Central memory CD4-positive, alpha-beta T cell (primary cell): ENCODE measurements at regions not wholly inside any gene's neighbourhood (a gene's known extent, or its start where the extent isn't known, plus 50 kb on each side); places are given as distances from the start of the nearest gene placed in this dataset.

Experiments
- DNase-seq: peaks from one replicate; pipeline ENCODE4 v3.0.0; 2022

DNA sequence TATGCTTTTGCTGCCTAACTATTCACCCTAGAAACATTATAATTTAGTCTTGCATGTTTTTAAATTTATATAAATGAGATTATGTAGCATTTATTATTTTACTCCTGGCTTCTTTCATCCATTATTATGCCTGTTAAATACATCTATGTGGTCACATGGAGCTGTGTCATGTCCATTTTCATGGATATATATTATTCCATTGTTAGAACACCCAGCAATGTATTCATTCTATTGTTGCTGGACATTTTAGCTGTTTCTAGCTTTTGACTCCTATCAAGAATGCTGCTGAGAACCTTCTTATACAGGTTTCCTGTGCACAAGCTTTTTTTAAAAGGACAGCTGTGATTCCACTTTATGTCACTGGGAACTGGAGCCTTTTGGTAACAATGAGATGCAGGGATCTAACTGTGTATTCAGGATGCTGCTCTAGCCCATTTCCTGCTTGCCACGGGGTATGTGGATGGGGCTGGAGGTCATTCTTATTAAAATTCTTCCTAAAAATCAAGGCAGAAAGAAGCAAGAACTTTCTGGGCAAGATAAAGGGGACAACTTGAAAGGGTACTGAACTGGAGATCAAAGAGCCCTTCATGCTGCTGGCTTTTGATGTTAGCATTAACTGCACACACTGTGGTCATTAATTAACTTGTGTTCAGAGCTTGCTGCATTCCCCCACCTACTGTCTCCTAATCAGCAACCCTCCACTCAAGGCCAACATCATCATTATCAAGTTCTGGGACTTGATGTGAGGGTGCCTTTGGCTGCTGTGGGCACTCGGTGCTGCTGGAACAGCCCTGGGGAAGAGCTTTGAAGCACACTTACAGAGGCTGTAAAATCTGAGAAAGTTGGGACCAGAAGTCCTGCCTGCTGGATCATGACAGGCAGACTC, 96.6 kb upstream of the AKIRIN2 start:
- no peak for DNase-seq

DNA sequence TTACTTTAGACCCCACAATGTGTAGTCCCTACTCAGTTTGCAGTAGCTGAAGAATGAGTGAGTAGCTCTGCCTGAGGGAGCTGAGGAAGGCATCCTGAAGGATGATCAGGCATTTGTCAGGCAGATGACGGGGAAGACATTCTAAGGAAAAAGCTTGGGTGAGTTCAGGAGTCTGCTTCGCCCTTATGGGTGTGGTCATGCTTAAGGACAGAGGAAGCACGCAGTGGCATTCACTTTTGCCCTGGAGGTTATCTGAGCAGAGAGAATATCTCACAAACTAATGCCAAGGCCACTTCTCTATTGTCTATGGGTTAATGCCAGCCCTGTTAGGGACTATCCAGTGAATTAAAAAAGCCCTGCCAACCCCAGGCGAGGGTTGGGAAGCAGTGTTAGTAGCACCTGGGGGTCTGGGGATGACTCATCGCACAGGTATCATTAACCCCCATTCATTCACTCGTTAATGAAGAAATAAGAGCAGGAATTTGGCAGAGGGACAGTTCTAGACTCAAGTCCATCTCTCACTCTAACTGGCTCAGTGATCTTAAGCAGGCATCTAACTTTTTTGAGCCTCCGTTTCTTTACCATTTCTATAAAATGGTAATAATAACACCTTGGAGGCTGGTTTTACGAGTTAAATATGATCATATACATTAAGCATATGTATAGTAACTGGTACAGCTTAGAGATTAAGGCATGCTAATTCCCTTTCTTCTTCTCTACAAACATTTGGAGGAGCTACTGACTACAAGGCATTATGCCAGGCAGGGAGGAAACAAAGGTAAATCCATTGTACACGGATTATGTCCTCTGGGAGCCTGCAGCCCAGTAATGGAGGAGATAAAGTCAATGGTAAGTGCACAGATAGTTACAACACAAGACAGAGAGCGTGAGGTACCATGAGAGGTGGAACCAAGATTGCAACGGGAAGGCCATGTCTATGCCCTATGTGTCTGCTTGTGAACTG, 93.2 kb upstream of the AKIRIN2 start:
- no peak for DNase-seq

DNA sequence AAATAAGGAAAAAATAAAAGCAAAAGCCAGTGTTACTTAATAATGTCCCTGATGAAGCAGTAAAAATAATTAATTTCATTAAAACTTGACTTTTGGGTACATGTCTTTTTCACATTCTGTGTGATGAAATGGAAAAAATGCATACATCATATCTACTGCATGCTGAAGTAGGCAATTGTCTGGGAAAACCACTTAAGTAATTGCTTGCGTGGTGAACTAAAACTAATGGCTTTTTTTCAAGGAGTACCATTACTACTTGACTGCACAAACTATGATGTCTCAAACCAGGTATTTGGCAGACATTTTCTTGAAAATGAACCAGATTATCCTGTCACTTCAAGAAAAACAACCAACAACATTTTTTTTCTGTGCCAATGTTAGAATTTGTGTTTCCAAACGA, 91.3 kb upstream of the AKIRIN2 start:
- DNase-seq: no peak

DNA sequence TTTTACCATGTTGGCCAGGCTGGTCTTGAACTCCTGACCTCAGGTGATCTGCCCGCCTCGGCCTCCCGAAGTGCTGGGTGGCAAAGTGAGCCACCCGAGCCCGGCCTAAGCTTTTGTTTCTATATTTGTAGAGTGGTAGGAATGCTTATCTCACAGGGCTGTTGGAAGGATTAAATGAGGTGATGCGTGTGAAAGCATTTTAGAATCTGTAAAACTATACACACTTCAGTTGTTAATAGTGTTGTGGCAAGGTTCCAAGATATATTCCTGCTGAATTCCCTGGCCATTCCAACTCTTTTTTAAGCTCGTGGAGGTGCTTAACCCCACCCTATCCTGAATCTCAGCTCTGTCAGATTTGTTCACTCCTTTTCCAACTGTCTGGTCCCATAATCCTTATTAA, 89.9 kb upstream of the AKIRIN2 start:
- DNase-seq: no peak

DNA sequence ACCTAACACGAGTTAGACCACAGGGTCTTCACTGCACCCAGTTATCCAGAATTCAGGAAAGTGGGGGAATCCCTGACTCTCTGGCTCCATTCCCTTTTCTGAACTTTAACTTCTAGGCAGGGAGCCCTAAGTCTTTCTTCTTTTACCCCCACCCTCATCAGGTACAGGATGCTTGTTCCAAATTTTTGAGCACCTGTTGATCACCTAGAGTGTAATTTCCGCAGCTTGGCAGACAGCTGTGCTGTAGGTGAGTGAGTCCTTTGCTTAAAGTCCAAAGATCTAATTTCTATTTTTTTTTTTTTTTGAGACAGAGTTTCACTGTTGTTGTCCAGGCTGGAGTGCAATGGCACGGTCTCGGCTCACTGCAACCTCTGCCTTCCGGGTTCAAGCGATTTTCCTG, 89.5 kb upstream of the AKIRIN2 start:
- no peak for DNase-seq

DNA sequence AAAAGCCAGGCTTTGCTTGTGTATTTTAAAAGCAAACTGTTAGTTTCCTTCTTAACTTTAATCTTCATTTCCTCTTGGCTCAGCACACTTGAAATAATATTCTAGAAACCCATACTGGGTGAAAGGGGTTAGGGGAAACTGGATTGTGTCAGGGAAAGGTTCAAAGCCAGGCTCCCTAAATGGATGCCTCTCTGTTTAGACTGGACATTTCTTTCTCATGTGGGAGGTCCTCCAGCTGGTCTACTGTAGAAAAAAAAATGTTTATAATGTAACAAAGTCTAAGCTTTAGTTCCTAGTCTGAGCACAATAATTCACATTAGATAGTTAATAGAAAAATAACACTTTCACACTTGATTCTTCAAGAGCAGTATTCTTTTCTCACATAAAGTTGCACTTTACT, 89.0 kb upstream of the AKIRIN2 start:
- no peak for DNase-seq

DNA sequence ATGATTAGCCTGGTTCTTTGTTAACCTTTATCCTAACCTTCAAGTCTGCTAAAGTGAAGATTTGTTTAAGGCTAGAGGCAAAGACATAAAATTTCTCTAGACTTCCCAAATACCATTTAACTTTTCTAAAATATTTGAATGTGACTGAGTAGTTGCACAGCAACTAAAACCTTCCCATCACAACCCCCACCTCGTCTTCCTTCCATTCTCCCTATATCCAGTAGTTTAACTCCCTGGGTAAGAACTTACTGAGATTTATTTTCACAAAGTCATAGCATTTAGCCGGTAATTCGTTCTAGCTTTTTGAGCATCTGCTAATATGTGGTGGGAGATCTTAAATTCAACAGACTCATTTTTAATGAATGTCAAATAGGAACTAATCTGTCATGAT, 87.9 kb upstream of the AKIRIN2 start:
- no peak for DNase-seq

DNA sequence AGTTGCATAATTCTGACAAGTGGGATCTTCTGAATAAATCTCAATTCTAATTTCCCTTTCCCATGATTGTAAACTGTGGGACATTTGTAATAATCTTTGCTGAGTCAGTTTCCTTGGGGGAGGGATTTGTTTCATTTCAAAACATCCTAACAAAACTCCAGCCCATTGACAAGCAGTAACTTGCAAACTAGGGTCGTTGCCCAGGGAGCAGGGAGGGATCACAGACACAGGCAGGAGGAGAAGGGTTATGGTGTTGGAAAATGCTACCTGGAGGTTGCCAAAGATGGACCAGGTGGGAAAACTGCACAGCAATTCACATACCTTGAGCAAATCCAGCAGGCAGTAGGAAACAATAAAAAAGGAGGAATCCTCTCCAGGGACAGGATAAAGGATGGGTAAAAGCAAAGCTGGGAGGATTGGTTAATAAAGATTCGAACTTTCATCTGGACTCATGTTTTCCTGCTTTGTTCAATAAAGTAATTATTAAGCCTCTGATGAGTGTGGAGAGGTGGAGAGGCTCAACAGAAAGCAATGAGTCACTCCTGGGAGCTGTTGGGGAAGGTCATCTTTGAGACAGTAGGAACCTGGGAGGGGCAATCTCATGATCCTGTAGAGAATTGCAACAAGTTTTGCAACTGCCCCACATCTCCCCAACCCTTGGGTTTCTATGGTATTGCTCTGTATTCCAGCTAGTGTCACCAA, 87.3 kb upstream of the AKIRIN2 start:
- DNase-seq: no peak

DNA sequence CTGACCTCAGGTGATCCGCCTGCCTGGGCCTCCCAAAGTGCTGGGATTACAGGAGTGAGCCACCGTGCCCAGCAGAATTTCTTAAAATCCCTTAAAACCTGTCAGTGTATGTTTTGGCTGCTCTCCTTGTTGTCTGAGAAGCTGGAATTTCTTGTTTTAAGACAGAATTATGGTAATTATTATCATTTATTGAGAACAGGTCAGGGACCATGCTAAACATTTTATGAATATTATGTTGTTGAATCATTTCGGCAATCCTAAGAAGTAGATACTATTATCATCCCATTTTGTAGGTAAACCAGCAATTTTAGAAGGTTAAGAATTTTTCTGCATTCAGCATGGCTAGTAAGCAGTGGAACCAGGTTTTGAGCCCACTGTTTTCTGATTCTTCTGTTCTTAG, 86.1 kb upstream of the AKIRIN2 start:
- no peak for DNase-seq

DNA sequence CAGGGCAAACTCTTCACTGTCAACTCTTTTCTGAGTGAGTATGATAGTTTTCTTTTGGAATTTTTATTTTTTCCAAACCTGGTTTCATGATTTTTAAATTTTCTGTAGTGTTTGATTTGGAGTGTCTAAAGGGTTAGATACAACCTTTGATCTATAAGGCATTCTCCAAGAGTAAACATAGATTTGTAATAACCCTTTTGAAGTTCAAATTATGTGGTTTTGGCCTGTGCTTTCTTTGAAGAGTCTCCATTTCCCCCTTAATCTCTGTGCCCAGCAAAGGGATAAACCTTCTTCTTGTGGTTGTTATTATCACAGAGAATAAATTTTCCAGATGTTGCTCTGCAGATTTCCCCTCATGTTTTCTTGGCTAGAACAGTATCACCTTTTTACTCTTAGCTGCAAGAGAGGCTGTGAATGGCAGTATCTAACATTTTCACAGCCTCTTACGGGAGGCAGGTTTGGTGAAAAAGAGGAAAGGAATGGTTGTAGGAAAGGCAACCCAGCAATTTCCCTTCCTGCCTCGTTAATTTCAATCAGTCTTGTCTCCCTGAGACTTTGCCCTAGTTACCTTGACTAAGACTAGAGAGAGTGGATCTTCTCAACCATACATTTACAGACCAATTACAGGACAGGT, 83.3 kb upstream of the AKIRIN2 start:
- DNase-seq: no peak

DNA sequence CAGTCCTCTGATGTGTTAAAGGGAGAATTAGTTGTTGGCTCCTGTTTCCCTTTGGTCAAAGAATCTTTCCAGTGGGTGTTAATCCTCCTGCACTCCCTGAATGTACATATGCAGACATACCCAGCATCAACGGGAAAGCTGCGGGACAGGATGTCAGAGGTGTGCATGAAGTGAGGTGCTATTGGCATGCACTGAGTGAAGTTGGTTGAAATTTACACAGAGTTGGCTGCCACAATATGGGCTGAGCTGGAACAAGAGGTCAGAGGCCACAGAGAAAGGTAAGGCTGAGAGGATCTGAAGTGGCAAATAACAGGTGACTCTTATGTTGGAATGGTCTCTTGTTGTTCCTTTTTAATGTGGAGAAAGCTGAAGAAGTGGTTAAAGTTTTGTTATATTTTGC, 82.7 kb upstream of the AKIRIN2 start:
- no peak for DNase-seq

DNA sequence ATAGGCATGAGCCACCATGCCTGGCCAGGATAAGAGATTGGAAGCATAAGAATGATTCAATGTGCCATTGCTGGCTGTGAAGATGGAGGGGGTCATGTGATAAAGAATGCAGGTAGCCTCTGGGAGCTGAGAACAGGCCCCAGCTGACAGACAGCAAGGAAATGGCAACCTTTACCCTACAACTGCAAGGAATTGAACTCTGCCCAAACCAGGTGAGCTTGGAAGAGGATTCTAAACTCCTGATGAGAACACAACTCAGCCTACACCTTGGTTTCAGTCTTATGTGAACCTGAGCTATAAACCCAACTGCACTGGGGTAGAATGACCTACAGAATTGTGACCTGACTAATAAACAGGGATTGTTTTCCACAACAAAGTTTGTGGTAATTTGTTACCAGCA, 82.0 kb upstream of the AKIRIN2 start:
- DNase-seq: no peak

DNA sequence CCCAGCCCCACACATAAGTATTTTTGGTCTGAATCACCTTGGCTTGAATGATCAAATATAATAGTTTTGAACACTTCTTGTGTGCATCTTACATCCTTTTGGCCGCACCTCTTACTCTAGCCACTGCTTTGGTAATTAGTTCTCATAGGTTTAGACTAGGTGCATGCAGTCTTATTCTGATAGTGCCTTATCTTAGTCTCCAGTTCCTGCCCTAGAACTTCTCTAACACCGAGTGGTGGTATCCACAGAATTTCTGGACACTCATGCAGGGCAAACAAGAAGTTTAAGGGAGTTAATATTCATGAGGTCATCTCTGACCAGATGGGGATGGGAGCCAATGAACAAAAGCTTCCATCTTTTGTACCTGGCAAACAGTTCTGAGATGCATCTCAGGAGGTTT, 77.5 kb upstream of the AKIRIN2 start:
- DNase-seq: no peak

DNA sequence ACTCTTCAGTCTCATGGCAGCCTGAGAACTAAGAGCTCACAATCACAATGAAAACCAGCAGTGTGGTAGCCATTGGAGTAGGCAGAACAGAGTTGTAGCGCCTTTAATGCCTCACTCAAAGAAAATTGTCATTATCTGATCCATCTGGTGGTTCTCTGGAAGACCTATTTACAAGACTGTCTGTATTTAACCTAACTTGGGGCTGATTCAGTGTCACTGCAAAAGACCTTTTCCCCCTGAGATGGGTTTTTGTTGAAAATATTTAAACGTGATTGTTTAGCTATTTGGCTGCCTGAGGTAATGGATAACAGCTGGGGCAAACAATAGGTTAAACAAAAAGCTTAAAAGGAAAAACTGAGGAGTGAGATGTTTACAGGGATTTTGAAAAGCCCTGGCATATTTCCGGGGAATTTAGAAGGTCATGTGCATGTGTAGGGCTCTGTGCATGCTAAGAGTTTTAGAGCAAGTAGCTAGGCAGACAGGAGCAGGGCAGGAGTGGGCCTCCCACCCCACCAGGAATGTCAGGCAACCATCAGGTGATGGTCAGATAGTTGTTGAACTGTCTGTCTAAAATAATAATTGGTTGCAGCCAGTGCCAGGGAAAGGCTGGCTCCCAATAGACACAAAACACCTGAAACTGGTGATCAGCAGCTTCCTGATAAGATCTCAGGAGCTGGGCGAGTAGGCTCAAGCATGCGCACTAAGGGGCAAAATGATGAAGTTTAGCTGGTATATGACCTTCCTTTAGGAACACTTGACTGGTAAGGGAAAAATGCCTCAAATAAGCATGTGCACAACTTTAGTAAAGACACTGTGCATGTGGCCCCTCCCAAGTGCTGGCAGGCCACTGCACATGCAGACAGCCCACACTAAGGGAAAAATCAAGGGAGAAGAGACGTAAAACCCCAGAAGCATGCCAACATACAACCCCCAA, 70.8 kb upstream of the AKIRIN2 start:
- no peak for DNase-seq

DNA sequence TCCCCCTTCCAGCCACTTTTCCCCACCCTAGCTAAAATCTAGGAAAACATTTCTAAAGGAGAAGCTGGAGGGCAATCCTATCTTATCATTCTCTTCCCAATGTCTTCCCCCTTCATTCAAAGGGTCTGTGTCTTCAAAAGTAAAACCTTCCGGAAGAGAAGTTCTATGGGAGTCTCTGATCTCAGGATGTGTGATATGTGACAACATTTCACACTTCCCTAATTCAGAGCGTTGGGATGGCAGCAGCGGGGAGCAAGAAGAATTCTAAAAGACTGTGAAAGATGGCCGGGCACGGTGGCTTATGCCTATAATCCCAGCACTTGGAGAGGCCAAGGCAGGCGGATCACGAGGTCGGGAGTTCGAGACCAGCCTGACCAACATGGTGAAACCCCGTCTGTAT, 65.4 kb upstream of the AKIRIN2 start:
- DNase-seq: no peak

DNA sequence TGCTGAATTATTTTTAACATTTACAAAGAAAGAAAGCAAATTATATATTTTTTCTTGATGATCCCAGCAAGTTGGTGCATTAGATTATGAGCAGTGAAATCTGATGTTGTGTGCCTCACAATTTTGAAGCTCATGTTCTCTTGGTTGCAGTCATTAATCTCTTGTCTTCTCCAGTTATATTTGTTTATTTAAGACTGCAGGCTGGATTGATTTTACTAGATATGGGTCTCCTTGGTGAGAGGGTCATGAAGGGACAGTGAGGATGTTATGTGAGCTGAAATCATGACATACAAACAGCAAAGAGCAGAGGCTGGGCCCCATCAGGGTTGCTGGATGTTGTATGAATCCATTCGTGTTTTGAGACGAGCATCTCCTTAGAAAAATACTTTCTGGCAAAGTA, 64.2 kb upstream of the AKIRIN2 start:
- no peak for DNase-seq

DNA sequence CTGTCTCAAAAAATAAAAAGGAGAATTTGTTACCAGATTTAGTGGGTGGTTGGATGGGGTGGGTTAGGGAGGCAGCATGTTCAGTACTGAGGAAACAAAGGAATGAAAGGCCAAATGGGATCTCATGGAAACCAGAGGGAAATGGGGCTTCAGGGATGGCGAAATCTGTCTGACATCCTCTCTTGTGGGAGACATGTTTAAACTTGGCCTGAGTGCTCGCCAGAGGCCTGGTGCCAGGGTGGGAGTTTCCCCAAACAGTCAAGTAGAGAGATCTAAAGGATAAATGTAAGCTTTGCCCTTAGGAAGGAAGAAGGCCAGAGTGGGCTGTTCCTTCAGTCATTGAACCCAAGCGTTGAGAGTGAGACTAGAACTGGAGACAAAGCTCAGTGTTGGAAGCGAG, 61.9 kb upstream of the AKIRIN2 start:
- DNase-seq: no peak

DNA sequence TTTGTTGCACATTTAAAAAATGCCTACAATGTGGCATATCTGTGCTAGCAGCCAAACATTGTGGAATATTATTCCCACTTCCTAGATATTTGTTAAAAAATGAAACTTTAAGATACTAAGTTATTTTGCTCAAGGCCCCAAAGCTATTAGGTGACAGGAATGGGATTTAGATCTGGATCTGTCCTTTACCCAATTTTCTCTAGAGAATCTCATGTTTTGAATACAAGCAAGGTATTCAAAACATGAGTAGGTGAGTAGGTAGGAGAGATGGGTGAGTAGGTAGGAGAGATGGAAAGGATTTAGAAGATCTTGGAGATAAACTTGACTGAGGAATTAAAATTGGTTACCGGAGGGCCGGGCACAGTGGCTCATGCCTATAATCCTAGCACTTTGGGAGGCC, 61.2 kb upstream of the AKIRIN2 start:
- DNase-seq: no peak

DNA sequence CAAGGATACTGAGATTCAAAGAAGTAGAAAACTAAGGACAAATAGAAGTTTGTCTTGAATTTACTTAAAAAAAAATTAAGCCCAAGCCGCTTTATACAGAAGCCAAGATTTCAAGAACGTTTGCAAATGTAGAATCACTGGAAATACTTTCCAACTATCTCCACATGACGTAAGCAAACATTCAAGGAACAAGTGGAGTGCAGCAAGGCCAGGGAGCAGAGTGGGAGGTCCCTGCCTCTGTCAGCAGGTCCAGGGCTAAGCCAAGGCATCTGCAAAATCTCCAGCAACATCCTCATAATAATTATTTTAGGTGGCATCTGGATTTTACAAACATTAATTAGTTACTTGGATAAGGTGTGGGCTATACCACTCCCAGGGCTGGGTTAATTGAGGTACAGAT, 60.1 kb upstream of the AKIRIN2 start:
- no peak for DNase-seq

DNA sequence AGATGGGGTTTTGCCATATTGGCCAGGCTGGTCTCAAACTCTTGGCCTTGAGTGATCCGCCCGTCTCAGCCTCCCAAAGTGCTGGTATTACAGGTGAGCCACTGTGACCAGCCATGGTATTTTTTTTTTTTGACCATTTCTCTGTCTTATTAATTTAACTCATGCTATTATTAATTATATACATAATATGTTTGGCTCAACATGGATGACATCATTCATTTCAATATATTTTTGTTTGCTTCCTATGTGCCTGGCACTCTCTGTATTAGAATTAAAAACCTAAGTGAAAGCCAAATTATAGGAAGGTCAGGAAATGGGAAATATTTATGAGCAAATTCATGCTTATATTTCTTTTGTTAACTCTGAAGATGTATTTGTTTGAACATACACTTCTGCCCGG, 55.8 kb upstream of the AKIRIN2 start:
- no peak for DNase-seq

DNA sequence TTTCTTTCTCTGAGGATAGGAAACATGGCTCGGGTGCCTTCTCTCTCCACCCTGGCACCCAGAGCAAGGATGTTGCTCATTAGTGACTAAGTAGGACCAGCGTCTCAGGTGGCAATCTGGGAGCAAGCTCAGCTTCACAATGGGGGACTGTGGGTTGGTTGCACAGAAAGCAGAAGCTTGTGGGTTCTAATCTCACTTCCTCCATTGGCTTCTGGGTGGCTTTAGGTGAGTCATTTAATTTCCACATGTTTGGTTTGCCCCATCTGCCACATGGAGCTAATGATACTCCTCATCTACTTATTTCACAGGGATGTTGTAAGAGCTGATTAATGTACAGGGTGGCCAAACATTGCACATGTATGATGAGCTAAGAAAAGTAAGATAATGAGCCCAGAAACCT, 54.8 kb upstream of the AKIRIN2 start:
- DNase-seq: no peak
